Endothelial cell of umbilical vein (primary cell): ENCODE measurements at regions not wholly inside any gene's neighbourhood (a gene's known extent, or its start where the extent isn't known, plus 50 kb on each side); places are given as distances from the start of the nearest gene placed in this dataset.

Experiments used
- CTCF ChIP-seq, 2 donors: IDR thresholded peaks; 1 replicate in 1 of 2; 2 replicates in 1 of 2; pipeline ENCODE4 v1.5.1; 2011; ENCODE audit warnings: low read length in 2 of 2, mild to moderate bottlenecking in 2 of 2, moderate library complexity in 2 of 2, control low read depth in 1 of 2, inconsistent platforms in 1 of 2, low read depth in 1 of 2; ENCODE audit not compliant: insufficient read depth in 1 of 2; ENCODE audit errors: extremely low read depth in 1 of 2
- EZH2 ChIP-seq: IDR thresholded peaks from 2 replicates; pipeline ENCODE4 v1.6.1; 2012; ENCODE audit warnings: borderline replicate concordance, low read depth, mild to moderate bottlenecking, moderate library complexity, low read length, inconsistent platforms; ENCODE audit not compliant: severe bottlenecking
- FOS ChIP-seq: IDR thresholded peaks from 2 replicates; pipeline ENCODE4 v1.6.1; 2011; ENCODE audit warnings: mild to moderate bottlenecking, low read length, moderate library complexity, borderline replicate concordance; ENCODE audit not compliant: insufficient read depth
- JUN ChIP-seq: IDR thresholded peaks from 2 replicates; pipeline ENCODE4 v1.6.1; 2011; ENCODE audit warnings: borderline replicate concordance, low read depth; ENCODE audit not compliant: insufficient read length, insufficient read depth
- POLR2A ChIP-seq: IDR thresholded peaks from 2 replicates; pipeline ENCODE4 v1.6.1; 2012; ENCODE audit warnings: low read depth, mild to moderate bottlenecking, control low read depth, low read length

- TF ChIP-seq CTCF (IDR thresholded peaks at IDR 0.05; ENCODE audit: extremely low read depth in 1 of 2, insufficient read depth in 1 of 2, low read depth in 1 of 2, low read length in 2 of 2): no peak
- no peak for TF ChIP-seq POLR2A
- TF ChIP-seq JUN: no peak
- TF ChIP-seq FOS: no peak
- no peak for TF ChIP-seq EZH2
These were observed 68.2 kb upstream of the KCNJ6 start for GRCh38 chr21:37984416-37984815.
